Mesodermal cell (in vitro differentiated cells): ENCODE measurements at regions not wholly inside any gene's neighbourhood (a gene's known extent, or its start where the extent isn't known, plus 50 kb on each side); places are given as distances from the start of the nearest gene placed in this dataset.

Experiments used
- H3K27ac ChIP-seq: 2 replicates; pipeline ENCODE4 v1.7.0; 2013; ENCODE audit warnings: mild to moderate bottlenecking, low read depth, low read length, moderate library complexity; ENCODE audit not compliant: severe bottlenecking
- H3K36me3 ChIP-seq: 2 replicates; pipeline ENCODE4 v1.7.1; 2013; ENCODE audit warnings: mild to moderate bottlenecking, low read length, moderate library complexity; ENCODE audit not compliant: control insufficient read depth, insufficient read depth
- H3K4me1 ChIP-seq: one replicate; pipeline ENCODE4 v1.7.1; 2013; ENCODE audit warnings: mild to moderate bottlenecking, low read length; ENCODE audit not compliant: insufficient read depth, control insufficient read depth, poor library complexity, severe bottlenecking
- H3K4me3 ChIP-seq: 2 replicates; pipeline ENCODE4 v1.7.0; 2013; ENCODE audit warnings: low read length, control low read depth, mild to moderate bottlenecking; ENCODE audit not compliant: insufficient read depth, poor library complexity, severe bottlenecking; ENCODE audit errors: extremely low read depth
- H3K9me3 ChIP-seq: 2 replicates; pipeline ENCODE4 v1.7.1; 2013; ENCODE audit warnings: mild to moderate bottlenecking, low read length, moderate library complexity; ENCODE audit not compliant: control insufficient read depth
- WGBS, 2 experiments: methylation state at CpG; one replicate each; pipeline ENCODE4 v1.1.5; 2013; ENCODE audit warnings: missing lambda C conversion rate in 2 of 2; ENCODE audit not compliant: insufficient coverage in 2 of 2; 5-methylcytosine and 5-hydroxymethylcytosine counted together

DNA sequence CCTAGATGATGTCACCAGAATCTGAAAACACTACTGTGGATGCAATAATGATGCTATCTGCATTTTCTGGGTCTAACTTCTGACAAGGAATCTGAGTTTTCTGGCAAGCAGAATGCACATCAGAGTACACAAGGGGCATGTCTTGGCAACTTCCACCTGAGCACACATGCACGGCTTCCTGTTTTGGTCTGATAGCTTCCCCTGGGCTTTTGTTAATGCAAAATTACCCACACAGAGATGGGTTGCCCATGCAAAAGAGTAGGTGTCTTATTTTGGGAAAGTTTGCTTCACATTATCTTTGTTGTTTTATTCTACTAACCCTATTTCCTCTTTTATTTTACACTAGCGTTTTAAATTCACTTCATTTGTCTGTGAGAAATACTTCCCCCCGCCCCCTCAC is 74.2 kb upstream of the SATB1 start:
- H3K27ac ChIP-seq = no peak overlapping the region
- H3K4me1 ChIP-seq = peaks cover 4% of the 10 kb centered on the region
- H3K9me3 ChIP-seq = no peaks in the 10 kb centered on the region
- no peak overlapping the region for H3K4me3 ChIP-seq
- H3K36me3 ChIP-seq = no peaks in the 10 kb centered on the region
- WGBS, 2 experiments = 100% methylated on average over 1 of the region's 3 CpGs; no CpG with 5 or more reads in 1 of the 2 experiments

GRCh38 chr3:18494251-18494650 is 69.1 kb upstream of the SATB1 start:
- no peak overlapping the region for H3K27ac ChIP-seq
- no peak overlapping the region for H3K4me3 ChIP-seq
- no peaks in the 10 kb centered on the region for H3K36me3 ChIP-seq
- H3K4me1 ChIP-seq = peaks cover 1% of the 10 kb centered on the region
- no CpG with 5 or more reads among the region's 1 CpG for WGBS, 2 experiments
- H3K9me3 ChIP-seq = no peaks in the 10 kb centered on the region

DNA sequence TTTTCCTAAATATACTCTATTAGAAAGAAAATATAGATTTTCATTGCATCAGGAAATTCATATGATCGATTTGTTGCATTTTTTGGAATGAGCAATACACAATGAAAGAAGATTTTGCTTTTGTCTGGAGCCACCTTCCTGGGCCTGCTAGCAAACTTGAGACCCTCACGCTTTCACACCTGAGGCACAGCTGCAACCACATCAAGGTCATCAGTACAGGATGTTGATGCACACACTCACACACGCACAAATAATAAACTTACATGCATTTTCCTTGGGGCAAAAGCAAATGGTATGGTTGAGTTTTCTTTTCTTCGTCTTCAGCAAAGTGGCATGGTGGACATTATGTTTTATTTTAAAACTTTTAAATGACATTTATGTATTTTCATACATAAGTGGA is 64.8 kb upstream of the SATB1 start:
- H3K36me3 ChIP-seq = no peaks in the 10 kb centered on the region
- 88 to 89% methylated on average over 1 of the region's 4 CpGs for WGBS, 2 experiments
- H3K4me1 ChIP-seq = no peaks in the 10 kb centered on the region
- H3K4me3 ChIP-seq = no peak overlapping the region
- no peak overlapping the region for H3K27ac ChIP-seq
- H3K9me3 ChIP-seq = peaks cover 4% of the 10 kb centered on the region

DNA sequence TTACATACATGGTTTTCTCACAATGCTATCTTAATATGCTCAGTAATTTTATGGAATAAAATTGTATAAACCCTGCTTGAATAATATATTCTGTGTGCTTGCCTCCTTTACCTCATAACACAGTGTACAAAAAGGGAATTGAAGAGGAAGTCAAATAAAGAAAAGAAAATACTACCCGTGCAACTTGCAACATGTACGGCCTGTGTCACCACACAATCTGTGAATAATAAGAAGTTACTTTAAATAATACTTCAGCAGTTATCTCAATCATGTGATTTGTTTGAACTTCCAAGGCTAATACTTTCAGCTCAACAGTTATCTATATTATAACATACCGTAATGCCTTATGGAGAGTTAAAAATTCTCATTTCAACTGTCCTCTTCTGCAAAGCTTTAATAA is 58.1 kb upstream of the SATB1 start:
- H3K27ac ChIP-seq = no peak overlapping the region
- no peaks in the 10 kb centered on the region for H3K36me3 ChIP-seq
- peaks cover 4% of the 10 kb centered on the region for H3K9me3 ChIP-seq
- no CpG with 5 or more reads among the region's 3 CpGs for WGBS, 2 experiments
- no peaks in the 10 kb centered on the region for H3K4me1 ChIP-seq
- H3K4me3 ChIP-seq = no peak overlapping the region

DNA sequence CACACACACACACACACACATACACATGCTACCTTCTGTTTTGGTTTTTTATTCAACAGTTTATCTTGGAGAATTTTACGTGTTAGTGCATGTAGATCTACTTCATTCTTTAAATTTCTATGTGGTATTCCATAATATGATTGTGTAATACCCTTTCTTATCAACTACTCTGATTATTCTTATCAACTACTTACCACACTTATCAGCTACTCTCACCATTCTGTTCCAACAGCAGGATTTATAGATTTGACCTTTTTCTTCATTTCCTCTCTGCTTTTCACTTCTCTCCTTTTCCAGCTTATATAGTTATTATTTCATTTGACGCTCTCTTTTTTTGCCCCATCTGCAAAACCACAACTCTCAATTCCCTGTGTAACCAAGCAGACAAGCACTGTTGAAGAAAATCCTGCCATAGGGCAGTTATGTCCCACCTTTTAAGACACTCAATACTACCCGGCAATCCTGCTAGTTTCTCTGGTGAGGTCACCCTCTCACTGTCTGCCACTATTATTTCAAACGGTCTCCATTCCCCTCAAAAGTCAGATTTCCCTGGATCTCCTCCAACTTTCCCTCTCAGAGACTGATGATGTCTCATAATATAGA is 56.9 kb upstream of the SATB1 start:
- WGBS, 2 experiments = 83% methylated on average over 2 of the region's 4 CpGs; no CpG with 5 or more reads in 1 of the 2 experiments
- peaks cover 4% of the 10 kb centered on the region for H3K9me3 ChIP-seq
- no peak overlapping the region for H3K4me3 ChIP-seq
- H3K4me1 ChIP-seq = no peaks in the 10 kb centered on the region
- no peaks in the 10 kb centered on the region for H3K36me3 ChIP-seq
- H3K27ac ChIP-seq = no peak overlapping the region

DNA sequence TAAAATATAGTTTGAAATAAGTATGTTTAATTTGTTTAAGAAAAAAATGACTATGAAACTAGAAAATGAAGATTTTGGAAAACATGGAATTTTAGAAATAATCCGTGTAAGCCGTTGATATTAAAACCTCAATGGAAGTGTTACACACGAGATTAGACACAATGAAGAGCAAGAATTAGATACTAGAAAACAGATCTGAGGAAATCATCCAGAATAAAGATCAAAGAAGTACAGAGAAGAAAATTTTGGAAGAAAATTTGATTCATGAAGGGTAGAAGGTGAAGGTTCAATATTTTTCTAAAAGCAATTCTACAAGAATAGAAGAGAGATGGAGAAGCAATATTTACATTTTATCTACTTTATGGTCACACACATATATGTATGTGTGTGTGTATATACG is 52.5 kb upstream of the SATB1 start:
- Histone ChIP-seq H3K36me3 (no peaks in the 10 kb centered on the region), H3K4me1 (no peaks in the 10 kb centered on the region), H3K27ac (no peak overlapping the region), H3K4me3 (no peak overlapping the region), H3K9me3 (no peaks in the 10 kb centered on the region)
- 40% methylated on average over 2 of the region's 4 CpGs; no CpG with 5 or more reads in 1 of the 2 experiments for WGBS, 2 experiments
